ENCODE measurements at regions not wholly inside any gene's neighbourhood (a gene's known extent, or its start where the extent isn't known, plus 50 kb on each side); places are given as distances from the start of the nearest gene placed in this dataset.

GRCh38 chr10:44184633-44185314, 200.1 kb downstream of the CXCL12 start:
- TF ChIP-seq, protein P1, sequence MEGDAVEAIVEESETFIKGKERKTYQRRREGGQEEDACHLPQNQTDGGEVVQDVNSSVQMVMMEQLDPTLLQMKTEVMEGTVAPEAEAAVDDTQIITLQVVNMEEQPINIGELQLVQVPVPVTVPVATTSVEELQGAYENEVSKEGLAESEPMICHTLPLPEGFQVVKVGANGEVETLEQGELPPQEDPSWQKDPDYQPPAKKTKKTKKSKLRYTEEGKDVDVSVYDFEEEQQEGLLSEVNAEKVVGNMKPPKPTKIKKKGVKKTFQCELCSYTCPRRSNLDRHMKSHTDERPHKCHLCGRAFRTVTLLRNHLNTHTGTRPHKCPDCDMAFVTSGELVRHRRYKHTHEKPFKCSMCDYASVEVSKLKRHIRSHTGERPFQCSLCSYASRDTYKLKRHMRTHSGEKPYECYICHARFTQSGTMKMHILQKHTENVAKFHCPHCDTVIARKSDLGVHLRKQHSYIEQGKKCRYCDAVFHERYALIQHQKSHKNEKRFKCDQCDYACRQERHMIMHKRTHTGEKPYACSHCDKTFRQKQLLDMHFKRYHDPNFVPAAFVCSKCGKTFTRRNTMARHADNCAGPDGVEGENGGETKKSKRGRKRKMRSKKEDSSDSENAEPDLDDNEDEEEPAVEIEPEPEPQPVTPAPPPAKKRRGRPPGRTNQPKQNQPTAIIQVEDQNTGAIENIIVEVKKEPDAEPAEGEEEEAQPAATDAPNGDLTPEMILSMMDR (conservative IDR thresholded peaks at IDR 0.05; ENCODE audit: low read length): no peak
- TF ChIP-seq EZH2phosphoT487 (IDR thresholded peaks at IDR 0.05; ENCODE audit: borderline replicate concordance): no peak
